GM18858 (cell line): ENCODE measurements at regions not wholly inside any gene's neighbourhood (a gene's known extent, or its start where the extent isn't known, plus 50 kb on each side); places are given as distances from the start of the nearest gene placed in this dataset.
A peak's percentile ranks its signal among the peaks of the same experiment; 100 is the strongest.

ENCODE experiments used
- ATAC-seq: cut with Tn5 transposase; IDR thresholded peaks from one replicate; pipeline ENCODE4 v1.9.1; 2021; ENCODE audit not compliant: unreplicated experiment

DNA sequence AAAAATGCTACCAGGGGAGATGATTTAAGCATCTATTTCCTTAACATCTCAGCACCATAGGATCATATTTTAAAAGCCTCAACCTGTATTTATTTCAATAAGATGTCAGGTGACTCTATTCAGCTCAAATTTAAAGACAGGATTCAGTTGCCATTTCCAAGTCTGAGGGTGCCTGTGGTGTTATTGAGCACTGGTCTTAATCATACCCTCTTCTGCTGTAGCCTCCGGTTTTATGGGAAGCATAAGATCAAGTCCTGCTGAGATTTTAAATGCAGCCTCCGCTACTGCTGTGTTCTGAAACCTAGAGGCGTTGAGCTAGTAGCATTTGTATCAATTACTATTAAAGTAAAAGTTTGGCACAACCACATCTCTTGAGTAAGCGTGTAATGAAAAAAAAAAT, 185.7 kb upstream of the NWD2 start:
- ATAC-seq = no peak

DNA sequence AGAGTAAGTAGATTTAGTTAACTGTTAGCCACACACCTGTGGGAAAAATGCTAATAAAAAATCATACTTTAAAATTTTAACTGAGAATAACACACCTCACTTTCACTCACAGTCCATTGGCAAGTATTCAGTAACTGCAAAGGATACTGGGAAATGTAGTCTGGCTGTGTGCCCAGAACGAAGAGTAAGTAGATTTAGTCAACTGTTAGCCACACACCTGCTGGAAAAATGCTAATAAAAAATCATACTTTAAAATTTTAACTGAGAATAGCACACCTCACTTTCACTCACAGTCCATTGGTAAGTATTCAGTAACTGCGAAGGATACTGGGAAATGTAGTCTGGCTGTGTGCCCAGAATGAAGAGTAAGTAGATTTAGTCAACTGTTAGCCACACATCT, 178.4 kb upstream of the NWD2 start:
- no peak for ATAC-seq

DNA sequence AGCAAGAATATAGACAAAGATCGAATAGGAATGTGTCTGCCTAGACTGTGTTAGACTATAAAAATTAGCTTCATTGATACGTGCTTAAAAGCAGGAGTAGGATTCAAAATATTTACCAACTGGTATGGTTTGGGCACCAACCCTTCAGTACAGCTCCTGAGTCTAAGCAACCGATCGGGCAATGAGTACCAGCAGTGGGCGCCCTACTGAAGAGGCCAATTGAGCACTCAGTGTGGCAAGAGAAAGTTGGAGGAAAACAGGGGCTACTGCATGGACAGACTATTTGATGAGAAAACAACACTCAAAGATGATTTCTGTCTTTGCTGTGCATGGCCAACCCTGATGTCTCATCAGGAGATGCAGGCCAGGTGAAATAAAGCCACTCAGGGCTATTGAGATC, 176.0 kb upstream of the NWD2 start:
- no peak for ATAC-seq

DNA sequence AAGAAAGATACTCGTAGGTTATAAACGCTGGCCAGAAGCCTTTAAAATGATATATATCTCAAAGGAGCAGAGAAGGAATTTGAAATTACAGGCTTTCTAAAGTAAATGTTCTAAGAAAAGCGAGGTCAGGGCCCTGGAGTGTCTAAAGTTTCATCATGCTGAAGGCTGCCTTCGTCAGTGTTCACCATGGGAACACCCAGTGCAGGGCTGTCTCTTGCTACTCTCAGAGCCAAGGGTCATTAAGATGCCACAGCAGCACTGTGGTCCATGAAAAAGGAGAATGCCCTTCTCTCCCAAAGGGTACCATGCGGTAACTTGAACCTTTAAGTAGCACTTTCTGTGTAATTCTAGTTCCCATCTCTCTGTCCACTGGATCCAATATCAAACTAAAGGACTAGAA, 174.5 kb upstream of the NWD2 start:
- no peak for ATAC-seq

DNA sequence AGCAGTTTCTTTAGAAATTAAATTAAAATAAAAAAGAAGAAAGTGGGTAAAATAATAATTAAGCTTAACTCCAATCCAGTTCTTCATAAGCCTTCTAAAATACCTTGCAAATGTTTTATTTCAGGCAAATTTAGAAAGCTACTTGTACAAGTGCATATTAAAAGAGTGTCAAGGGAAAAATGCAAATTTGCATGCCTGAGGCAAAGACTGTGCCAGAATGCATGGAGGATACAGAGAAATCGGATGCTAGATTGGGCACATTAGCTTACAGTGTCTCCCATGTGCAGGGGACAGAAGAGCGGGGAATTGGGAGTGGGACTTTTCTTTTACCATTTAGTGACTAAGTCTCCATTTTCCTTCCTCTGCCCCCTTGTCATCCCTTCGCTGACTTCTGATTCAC, 173.0 kb upstream of the NWD2 start:
- no peak for ATAC-seq

DNA sequence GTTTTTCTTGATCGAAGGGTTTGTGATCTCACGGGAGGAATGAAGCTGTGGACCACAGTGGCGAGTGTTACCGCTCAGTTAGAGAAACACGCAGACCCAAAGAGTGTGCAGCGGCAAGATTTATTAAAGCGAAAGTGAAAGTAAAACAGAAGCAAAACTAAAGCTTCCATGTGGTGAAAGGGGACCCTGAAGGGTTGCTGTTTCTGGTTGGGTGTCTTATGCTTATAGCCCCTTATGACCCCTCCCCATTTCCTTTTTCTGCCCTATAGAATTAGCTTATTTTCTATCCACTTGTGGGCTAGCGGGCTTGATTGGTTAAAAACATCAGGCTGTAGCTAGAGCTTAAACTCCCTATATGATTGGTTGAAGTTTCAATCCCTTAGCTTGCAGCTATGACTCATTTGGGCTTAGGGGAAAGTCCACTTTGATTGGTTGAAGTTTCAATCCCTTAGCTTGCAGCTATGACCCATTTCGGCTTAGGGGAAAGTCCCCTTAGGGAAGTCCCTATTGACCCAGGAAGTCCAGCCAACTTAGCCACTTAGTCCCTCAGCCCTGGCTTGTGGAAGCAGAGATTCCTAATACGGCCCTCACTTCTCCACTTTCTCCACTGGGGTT, 171.2 kb upstream of the NWD2 start:
- ATAC-seq = no peak

DNA sequence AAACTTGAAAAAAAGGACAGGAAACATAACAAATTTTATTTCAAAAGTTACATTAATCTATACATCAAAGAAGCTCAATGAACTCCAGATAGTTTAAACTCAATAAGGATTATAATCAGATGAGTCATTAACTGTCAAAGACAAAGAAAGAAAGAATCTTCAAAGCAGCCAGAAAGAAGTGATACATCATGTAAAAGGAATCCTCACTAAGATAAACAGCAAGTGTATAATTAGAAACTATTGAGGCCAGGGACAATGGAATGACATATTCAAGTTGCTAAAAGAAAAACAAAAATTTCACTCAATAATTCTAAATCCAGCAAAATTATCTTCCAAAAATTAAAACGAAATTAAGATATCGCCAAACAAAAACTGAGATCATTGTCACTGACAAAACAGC, 161.6 kb upstream of the NWD2 start:
- no peak for ATAC-seq

DNA sequence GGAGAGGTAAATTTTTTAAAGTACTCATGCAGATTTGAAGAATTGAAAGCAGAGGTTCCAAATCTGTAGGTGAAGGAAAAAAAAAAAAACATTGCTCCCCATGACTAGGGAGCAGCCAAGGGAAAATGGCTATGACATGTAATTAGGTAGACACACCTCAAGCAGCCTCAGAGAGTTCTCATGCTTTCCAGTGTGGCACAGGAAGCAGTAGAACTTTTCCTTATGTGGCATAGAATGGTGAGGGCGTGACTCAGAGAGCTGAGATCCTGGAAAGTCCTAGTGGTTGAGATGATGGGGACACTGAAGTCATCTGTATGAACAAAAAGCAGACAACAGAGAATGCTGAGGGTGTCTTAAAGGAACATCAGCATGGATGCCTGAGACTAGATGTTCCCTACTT, 148.6 kb upstream of the NWD2 start:
- no peak for ATAC-seq

DNA sequence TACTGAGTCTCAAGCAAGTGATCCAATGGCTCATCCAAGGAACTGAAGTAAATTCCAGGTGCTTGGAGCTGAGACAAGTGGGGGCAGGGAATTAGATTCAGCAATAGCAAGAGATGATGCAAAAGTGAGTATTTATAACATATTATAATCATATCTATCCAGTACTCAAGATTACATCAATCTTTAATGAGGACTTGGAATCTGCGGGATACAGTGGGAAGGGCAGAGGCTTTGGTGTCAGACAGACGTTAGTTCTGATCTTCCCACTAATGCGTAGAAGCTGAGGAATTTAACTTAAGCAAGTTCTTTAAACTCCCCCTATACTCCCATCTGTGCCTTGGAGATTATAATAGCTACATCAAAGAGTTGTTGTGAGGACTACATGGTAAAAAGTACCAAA, 143.4 kb upstream of the NWD2 start:
- ATAC-seq = no peak

DNA sequence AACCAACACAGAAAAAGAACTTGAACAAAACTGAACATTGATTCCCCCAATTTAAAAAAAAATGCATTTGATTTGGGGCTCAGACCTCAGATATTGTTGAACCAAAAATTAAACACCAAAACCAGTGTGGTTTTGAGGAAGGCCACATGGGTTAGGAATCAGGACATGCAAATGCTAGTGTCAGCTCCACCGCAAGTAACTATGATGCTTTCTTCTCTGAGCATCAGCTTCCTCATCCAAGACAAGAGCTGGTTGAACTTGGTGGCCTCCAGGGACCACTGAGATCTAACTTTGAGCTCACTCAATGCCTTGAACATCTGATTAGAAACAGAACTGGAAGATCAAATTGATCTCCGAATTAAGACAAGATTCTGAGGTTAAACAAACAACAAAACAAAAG, 142.9 kb upstream of the NWD2 start:
- no peak for ATAC-seq

DNA sequence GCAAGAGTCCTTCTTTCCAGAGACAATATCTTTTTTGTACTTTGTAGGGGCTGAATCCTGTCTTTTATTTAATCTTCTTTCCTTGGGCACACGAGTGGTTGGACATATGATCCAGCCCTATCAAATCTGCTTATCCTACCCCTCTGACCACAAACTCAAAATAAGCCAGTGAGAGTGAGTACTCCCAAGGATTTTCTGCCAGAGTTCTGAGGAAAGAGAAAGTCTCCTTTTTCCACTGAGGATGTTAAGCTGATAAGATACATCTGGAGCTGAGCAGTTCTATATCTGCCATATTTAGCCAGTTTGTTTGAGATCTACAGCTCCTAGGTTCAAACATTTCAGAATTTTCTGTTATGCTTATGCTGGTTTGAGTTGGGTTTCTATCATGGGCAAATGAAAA, 134.8 kb upstream of the NWD2 start:
- no peak for ATAC-seq

DNA sequence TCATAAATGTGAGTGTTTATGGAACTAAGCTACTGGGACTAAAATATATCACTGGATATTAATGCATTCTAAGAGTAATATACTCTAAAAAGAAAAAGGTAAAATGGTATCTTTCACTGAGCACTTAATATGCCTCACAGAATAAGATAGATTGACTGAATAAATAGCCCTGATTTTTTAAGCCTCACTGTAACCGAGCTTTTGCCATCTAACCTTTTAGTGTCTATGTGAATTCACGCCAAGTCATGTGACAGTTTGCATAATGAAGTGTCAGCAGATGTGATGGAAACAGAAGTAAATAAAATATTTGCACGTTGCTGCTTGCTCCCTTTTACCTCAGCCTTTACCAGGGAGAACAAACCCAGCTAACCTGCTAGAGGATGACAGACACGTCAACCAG, 119.7 kb upstream of the NWD2 start:
- ATAC-seq = no peak

DNA sequence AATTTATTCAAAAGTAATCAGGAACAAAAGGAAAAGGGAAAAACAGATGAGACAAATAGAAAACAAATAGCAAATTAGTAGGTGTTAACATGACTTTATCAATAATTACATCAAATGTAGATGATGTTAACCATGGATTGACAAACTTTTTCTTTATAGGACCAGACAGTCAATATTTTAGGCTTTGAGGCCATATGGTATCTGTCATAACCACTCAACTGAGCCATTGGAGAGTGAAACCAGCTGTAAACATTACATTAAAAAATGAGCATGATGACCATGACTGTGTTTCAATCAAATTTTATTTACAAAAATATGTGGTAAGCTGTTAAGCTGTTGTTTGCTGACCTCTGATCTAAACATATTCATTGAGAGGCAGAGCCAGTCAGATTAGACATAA, 118.5 kb upstream of the NWD2 start:
- ATAC-seq = no peak

DNA sequence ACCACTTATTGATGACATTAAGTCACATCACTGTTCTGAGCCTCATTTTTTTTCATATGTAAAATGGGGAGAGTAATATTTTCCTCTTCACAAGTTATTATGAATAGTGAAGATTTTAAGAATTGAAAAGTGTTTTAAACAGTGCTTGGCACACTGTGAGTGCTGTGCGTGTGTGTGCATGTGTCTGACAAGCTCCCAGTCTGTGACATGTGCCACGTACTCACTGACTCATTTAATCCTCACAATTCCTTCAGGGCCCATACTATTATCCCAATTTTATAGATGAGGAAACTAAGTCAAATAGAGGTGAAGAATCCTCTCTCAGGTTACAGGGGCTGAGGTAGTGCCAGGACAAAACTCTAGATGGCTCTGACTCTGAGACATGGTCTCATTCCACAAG, 114.1 kb upstream of the NWD2 start:
- no peak for ATAC-seq

DNA sequence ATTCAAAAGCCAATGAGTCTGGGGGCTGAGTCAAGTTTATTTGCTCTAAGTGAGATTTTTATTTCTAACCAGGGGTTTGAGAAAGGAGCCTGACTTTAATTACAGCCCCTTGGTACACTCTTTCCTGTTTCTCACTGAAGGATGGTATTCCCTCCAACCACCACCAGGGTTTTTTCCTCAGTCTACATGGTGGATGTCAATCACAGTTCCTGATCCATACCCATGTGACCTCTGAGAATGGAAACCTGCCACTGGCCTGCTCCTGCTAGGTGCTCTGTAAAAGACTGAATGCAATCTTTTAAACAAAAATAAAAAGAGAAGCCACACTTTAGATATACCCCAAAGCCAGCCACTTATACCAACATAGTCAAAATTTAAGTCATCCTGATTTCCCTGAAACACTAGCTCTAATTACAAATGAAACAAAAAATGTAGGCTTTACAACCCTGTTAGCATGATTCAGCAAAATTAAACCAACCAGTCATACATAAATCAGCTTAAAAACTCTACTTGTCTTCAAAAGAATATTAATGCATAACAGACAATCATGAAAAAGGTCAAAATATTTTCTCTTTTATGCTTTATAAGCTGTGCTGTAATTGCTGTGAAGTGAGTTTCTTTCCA, 112.1 kb upstream of the NWD2 start:
- no peak for ATAC-seq

DNA sequence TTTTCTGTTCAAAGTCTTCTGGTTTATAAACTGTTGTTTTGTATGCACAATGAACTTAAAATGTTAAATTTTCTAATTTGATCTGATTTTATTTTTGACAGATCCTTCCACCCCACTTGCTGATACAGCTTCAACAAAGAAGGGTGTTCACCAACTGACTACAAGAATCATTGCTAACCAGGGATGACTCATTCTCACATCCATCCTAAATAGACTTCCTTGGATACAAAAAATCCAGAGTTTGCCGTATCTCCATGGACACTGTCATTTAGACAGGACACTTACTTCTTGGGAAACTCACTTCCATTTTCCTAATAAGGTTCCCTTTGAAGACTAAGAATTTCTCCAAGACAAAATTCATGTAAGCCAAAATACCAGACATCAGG, 111.6 kb upstream of the NWD2 start:
- no peak for ATAC-seq

DNA sequence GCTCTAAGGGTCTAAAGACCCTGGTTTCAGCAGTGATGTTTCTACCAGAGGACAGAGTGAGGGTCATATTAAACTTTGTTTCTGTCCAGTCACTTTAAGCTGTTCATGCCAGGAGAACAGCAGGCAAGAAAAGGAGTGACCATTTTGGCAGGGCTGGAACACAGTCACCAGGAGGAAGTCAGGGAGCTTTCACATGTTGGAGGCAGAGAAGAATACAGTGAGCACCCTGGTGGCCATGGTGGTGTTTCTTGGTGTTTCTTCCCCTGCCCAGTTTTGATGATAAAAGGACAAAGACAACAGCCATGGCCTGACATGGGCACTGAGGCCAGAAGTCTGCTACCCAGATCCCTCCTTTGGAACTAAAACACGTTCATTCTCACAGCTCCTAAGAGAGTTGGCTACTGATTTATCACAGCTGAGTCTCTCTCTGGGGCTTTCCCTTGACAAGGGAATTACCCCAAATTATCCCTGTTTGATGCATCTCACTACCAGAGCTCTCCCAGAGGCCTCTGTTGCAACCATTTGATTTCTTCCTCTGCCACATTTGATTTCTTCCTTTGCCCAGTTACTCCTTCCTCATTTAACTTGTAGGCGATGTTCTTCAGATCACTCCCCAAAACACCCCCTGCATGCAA, 106.4 kb upstream of the NWD2 start:
- peak; percentile 85 for ATAC-seq

DNA sequence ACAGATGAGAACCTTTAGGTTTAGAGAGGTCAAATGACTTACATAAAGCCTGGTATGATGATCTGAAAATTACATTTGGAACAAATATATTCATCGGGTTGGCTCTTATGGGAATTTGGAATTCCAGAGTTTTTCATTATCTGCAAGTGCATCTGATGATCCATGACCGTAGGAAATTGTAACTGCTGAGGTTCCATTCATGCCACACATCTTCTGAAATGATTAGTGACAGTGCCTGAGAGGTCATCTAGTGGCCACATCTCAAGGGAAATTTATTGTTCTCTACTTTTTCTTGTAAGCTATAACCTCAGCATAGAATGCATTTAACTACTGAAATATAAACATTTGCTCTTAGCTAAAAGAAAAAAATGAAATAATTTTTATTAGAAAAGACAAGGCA, 105.8 kb upstream of the NWD2 start:
- ATAC-seq = peak; percentile 67

DNA sequence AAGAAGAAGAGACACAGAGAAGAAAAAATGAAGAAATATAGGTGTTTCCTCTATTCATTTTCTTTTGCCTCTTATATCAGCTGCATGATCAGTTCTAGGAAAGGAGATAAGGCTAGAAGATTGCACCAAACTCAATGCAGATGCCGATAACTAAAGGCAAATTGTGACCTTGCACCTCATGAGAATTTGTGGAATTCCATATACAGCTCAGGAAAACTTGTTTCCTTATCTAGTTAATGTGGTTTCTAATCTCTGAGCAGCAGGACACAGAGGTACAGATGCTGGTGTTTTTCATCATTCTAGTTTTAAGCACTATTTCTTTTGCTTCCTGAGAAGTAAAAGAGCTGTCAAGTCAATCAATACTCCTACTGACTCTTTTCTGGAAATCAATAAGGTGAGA, 104.6 kb upstream of the NWD2 start:
- no peak for ATAC-seq

DNA sequence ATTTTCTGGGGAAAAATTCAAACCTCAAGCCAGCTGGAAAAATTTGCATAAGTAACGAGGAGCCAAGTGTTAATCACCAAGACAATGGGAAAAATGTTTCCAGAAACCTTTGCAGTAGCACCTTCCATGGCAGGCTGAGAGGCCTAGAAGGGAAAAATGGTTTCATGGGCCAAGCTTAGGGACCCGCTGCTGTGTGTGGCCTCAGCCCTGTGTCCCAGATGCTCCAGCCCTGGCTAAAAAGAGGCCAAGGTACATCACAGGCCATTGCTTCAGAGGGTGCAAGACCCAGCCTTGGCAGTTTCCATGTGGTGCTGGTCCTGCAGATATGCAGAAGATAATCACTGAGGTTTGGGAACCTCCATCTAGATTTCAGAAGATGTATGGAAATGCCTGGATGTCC, 98.3 kb upstream of the NWD2 start:
- ATAC-seq = no peak

DNA sequence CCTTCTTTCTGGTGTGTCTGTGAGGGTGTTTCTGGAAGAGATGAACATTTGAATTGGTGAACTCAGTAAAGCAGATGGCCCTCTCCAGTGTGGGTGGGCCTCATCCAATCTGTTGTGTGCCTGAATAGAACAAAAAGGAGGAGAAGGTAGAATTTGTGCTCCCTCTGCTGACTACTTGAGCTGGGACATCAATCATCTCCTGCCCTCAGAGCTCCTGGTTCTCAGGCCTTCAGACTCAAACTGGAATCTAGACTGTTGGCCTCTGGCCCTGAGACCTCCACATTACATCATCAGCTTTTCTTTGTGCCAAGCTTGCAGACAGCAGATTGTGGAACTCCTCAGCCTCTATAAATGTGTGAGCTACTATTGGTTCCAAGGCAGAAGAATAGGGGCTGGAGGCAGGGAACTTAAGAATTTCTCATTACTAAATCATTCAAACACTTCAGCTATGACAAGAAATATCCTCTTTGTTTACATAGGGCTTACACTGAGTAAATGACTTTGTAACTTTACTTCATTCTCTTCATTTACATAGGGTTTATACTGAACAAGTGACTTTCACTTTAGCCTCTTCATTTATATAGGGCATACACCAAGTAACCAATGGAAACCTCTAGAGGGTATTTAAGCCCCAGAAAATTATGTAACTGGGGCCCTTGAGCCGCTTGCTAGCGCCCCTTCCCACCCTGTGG, 86.9 kb upstream of the NWD2 start:
- ATAC-seq = no peak

DNA sequence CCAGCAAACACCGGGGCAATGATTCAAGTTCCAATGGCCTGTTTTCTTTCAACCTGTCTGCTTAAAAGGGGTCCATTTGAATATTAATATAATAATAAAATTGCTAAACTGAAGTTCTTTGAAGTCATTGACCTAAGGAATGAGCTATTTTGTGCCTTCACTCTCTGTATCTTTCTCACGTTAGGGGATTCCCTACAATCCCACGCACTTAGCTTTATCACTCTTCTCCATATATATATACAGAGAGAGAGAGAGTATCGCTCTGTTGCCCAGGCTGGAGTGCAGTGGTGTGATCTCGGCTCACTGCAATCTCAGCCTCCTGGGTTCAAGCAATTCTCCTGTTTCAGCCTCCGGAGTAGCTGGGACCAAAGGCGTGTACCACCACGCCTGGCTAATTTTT, 83.9 kb upstream of the NWD2 start:
- ATAC-seq = peak; percentile 47
